Tongue (tissue), 1 donor: ENCODE measurements at regions not wholly inside any gene's neighbourhood (a gene's known extent, or its start where the extent isn't known, plus 50 kb on each side); places are given as distances from the start of the nearest gene placed in this dataset.
A peak's percentile ranks its signal among the peaks of the same experiment; 100 is the strongest.

Experiments
- DNase-seq: peaks from one replicate; pipeline ENCODE4 v3.0.0-alpha.2; 2015

DNA sequence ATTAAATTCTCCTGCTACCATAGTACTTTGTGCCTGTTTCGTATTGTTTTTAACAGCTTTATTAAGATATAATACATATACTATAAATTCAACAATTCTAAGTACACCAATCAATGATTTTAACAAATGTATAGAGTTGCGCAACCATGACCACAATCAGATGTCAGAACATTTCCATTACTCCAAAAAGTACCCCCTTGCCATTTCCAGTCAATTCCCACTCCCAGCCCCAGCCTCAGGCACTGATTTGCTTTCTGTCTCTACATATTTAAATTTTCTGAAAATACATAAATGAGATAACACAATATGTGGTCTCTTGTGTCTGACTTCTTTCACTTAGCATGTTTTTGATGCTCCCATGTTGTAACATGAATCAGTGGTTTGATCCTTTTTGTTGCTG lies 193.9 kb downstream of the FIGN start:
- no peak for DNase-seq

DNA sequence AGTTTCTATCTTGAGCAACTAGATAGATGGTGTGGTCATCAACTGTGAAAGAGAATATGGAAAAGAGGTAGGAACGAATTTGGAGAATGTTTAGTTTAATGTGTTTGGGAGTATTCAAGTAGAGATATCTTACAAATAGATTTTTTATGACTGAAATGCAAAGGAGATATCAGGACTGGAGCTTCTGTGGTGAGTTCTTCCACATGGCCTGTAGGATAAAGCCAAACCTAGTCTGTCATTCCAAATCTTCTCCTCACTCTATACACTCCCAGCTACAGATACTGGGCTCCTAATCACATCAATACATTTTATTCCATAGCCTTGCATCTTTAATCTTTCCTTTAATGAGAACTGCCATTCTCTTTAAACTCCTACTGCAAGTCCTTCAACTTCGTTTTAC lies 194.3 kb downstream of the FIGN start:
- DNase-seq = no peak

DNA sequence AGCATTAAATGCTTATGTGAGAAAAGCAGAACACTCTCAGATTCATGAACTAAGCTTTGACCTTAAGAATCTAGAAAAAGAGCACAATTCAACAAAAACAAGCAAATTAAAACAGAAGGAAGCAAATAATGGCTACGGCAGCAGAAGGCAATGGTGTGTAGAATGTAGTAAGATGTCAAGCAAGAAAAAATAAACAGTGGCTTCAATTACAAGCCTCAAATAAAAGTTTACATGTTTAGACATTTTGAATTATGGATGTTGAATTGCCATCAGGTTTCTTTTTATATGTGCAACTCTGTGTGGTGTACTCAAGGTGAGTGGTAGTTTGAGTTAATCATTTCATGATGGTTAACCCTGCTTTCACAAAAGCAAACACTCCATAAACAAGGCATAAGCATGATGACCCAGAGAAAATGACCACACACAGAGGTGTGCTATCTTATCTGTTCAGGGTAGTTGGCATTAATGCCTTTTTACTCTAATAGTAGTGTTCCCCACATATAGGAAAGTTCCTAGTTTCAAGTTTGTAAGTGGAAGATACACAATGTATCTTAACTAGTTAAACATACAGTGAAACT lies 207.1 kb downstream of the FIGN start:
- no peak for DNase-seq

DNA sequence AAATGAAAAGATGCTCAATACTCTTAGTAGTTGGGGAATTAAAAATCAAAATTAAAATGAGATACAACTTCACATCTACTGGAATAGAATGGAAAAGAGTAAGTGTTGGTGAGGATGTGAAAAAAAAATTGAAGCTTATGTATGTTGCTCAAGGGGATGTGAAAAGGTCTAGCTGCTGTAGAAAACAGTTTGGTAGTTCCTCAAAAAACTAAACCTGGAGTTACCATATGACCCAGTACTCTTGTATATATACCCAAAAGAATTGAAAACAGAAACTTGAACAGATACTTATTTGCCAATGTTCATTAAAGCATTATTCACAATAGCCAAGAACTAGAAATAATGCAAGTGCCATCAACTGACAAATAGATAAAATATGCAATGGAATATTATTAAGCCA lies 208.4 kb downstream of the FIGN start:
- no peak for DNase-seq

DNA sequence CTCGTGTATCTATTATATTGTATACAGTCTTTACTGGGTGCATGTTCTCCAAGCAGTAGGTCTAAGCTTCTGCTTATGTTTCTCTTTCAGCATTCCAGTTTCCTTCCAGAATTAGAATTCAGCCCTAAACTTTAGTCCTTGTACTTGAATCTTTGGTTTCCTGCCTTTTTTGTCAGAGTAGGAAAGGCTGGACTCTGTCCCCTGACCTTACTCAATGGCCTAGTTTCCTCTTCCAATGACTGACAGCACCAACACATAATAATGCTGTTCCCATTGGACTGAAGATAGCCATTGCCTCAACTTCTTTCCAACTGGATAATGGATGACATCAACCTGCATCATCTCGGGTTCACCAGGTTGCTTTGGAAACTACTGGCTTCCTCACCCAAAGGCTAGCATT lies 217.0 kb downstream of the FIGN start:
- no peak for DNase-seq

DNA sequence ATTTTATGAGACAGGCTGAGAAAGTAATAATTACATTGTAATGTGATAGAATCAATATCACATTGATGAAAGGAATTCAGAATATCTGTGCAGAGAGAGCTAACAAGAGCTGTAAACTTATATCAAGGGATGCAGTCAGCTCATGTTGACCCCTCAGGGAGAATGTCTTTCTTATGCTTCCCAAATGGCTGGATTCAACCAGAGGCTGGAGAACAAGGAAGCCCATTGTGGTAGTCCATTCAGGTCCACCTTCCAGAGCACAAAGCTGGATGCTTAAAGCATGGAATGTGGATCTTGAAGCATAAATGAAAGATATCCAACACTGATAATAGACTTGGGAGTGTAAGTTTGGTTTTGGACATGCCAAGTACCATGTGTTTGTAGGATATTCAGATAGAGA lies 220.0 kb downstream of the FIGN start:
- no peak for DNase-seq

DNA sequence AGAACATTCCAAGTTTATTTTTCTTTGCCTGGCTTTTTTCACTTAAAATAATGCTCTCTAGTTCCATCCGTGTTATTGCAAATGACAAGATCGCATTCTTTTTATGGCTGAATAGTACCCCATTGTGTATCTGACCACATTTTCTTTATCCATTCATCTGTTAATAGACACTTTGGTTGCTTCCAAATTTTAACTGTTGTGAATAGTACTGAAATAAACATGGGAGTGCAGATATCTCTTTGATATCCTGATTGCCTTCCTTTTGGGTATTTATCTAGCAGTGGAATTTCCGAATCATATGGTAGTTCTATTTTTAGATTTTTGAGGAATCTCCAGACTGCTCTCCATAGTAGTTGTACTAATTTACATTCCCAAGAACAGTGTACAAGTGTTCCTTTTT lies 230.5 kb downstream of the FIGN start:
- DNase-seq = no peak

DNA sequence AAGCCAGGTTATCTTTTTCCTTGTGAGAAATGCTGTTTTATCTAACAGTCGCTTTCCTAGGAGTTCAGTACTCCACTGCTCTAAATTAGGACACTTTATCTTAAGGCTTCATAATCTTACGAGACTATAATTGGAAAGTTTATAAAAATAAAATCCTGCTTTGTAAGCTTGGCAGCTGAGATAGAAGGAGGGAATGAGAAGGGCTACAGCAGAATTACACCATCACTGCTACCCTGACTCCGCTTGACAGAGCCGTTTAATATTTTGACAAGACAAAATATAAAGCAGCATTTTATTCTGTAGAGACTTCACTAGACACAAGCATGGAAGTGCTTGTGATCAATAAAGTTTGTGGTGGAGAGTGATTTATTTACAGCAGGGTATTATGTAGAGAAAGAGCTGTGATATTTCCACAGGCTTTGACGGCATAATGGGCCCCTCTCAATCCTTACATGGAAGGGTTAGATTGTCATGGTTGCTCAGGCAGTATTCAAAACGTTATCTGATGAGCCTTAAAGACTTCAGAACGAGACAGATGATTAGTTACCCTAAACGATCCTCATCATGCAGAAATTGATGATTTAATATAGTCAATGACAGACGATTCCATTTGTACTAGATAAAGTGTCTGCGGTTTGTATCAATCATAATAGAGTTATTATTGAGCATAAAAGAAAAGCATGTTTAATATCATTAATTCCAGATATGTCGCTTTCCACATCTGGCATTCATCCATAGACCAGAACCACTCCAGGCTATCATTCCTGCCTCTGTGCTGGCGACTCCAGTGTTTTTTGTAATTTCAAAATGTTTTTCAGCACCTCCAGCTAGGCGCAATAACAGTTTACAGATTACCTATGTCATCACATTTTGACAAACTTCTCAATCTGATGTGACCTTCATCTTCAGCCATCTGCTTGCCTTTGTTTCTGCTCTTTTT lies 242.2 kb downstream of the FIGN start:
- DNase-seq = no peak

DNA sequence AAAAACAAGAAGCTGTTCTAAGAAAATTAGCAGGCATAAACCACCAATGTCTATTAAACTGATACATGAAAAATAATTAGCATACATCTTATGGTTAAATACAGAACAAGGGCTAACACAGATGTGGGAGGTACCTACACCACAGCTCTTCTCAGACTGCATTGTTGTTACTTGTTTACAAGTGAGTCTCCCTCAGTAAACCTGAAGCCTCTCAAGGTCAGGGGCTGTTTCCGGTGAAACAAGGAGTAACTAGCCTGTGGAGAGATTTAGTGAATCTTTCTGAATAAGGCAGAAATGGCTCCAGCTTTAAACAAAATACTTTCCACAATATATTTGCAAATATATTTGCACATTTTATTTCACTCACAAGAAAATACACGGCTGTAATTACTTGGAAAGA lies 244.0 kb downstream of the FIGN start:
- no peak for DNase-seq

DNA sequence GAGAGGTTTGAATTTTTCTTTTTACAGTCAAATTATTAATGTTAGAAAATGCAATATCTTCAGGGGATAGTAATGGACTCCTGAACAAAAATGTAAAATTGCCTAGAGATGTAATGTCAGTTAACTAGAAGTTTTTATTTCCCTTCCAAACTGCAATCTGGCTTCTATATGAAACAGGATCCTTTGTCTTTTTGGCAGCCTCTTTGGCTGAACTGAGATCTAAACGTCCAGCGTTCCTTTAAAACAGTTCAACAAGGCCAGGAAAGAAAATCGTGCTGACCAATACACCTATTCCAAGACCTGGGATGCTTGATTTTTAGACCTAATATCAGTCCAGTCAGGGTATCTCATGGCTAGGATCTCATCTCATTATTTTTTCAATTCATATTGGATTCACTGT lies 245.5 kb downstream of the FIGN start:
- peak; percentile 16 for DNase-seq

DNA sequence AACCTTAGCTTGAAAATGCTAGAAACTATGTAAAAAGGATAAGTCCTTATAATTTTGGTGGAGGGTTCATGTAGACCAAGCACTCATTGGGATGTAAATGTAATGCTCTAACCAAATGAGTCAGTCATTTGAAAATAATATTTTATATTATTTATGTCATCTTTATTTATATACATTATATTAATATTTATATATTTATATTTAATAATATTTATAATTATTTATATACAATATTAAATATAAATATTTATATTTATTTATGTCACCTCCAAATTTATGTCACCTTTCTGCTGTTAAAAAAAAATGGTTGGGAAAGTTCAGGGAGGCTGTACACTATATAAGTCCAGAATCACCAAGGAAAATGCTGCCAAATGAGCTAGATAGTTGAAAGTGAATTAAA lies 254.3 kb downstream of the FIGN start:
- no peak for DNase-seq

DNA sequence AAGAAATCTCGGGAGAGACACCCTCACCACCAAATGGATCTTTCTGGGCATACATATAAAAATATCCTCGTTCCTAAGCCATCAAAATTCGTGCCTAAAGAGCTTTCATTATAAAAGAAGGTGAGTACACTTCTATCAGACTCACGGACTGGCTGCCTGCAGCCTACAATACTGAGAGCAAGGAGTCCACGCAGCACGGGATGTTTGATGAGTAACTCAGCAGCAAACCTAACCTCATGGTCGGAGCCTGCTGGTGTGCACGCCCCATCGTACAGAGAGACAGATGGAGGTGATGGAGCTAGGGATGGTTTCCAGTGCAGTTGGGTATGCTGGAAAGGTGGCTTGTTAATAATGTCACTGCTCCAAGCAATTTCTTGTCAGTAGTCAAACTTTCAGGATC lies 256.2 kb downstream of the FIGN start:
- DNase-seq = no peak

DNA sequence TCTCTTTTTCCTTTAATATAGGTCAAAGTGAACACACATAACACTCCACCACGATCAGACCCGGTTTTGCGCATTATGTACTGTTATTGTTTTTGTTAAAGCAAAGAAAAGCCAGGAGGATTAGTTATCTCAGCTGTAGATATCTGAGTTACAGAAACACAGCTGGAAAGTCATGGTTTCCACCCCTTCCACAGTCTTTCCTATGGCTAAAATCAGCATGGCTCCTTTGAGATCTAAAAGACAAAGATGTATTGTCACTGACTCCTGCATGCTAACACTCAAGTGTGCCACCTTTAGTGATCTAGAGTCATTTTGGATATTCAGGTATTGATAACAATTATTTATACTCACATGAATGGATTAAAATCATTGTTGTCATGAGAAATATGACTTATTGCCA lies 260.0 kb downstream of the FIGN start:
- DNase-seq = no peak

DNA sequence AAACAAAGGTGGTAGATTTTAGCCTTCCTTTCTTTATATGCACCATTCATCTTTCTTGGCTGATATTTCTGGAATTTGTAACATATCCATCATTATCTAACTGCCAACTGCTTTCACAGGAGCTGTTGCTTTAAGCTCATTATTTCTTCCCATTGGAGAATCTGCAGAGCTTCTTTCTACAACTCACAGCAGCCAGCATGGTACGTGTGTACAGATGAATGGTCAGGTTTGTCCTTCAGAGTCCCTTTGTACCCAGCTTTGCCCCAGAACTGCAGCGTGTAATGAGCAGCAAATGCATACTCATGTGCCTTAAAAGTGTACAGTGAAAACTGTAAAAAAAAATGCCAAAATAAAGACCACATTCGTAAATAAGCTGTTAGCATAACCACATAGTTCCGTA lies 260.9 kb downstream of the FIGN start:
- no peak for DNase-seq

DNA sequence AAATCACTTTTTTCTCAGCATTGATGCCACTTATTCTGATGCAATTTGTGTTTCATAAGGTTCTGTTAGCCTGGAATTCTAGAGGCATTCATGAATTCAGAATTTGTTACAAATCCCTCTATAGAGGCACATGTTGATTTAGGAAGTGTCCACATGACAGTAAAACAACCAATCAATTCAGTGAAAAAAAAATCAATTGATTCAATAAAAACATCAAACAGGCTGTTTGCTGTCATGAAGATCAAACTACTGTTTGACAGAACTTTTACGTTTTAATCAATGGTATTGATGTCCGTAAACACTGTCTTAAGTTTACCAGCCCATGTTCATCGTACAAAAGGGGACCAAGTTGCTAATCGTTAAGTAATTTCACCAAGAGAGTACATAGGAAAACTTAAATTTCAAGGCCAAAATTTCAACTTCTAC lies 261.5 kb downstream of the FIGN start:
- DNase-seq = no peak

DNA sequence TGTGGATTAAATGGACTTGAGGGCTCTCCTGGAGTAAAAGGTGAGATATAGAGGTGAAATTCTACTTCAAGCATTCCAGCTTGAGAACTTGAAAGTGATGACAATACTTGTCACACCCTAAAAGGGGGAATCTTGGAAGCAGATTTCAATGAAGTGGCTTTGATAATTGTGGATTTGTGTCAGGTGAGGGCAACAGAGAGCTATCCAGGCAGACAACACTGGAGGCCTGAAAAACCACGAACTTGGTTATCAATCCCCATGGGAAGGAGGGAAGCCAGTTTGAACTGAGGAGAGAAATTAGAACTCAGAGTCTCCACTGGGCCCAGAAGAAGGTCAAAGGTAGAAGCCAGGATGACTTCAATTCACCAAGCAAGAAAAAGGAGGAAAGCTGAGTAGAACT lies 263.9 kb downstream of the FIGN start:
- no peak for DNase-seq

DNA sequence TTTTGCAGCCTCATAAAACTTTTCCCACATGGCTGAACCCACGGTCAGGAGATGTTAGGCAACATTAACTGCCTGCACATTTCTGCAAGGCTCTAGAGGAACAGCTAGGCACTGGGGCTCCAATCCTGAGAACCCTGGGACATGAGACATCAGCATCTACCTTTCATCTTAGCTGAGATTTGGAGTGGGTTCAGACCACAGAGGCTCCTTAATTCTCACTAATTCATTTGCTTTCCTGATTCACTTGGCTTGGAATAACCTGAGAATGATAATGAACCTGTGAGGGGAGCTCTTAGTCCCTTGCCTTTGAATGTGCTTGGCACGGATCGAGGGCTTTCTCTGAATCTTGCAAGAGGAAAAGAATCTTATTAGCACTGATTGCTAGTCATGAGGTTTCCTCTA lies 266.2 kb downstream of the FIGN start:
- peak; percentile 43 for DNase-seq

DNA sequence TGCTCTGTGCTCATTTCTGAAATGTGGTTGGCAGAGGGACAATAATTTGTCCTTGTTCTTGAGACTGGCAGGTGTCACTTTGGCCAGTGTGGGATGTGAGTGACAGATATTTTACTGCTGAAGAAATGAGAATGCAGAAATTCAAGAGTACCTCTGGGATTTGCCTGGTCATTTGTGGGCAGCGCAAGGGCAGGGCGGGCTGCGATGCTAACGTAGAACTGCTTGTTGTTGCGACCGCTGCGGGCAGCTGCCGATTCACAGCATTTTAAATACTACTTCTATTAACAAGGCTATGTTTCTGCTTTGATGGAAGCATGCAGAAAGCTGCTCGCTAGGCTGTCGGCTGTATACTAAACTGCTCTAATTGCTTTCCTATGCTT lies 268.6 kb downstream of the FIGN start:
- DNase-seq = peak; percentile 16

DNA sequence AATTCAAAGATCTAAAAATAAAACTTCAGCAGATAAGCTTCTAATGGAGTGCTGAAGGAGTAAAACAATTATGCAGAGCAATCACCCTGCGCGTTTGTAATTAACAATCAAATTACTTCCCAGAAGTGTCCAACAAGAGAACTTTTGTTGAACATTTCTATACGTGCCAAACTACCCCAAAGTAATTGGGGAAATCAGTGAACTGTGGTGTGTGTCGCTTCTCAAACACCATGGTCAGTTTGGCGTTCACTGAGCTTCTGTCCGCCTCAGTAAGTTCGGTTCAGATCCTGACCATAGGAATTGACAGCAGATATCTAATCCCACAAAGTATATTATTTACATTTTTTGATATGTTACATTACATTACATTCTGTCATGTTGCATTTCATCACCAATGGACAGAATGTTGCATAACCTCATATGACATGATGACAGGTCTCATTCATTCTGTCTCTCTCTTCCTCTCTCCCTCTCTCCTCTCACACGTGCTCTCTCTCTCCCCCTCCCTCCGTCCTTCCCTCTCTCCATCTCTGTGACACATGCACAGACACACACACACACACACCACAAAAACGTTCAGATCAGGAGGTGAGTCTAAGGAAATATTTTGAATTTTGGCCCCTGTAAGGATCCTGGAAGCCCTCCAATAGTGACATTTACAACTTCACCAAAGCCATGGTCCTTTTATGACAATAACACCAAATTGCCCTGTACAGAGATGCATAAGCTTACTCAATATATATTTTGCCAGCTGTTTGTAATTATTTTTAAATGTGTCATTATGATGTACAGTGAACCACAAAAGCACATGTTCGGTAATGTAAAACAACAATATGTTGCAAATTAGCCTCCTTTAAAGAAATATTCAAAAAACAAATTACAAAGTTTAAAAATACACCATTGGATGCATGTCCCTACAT lies 269.2 kb downstream of the FIGN start:
- peak; percentile 9 for DNase-seq

DNA sequence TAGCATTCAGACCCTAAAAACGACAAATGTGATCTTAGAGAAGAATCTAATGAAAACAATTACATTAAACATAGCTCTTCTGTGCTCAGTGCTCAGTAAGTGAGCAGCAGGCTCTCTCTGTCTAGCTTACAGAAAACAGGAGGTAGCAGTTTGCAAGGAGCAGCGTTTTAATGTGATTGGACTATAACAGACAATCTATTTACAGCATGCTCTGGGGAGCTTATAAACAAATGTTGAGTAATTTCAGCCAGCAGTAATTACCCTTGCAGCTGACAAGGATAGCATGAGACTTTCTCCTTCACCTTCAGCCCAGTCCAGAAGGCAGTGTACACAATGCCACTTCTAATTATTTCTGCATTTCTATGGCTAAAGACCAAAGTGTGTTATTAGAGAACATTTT lies 270.4 kb downstream of the FIGN start:
- DNase-seq = peak; percentile 59

DNA sequence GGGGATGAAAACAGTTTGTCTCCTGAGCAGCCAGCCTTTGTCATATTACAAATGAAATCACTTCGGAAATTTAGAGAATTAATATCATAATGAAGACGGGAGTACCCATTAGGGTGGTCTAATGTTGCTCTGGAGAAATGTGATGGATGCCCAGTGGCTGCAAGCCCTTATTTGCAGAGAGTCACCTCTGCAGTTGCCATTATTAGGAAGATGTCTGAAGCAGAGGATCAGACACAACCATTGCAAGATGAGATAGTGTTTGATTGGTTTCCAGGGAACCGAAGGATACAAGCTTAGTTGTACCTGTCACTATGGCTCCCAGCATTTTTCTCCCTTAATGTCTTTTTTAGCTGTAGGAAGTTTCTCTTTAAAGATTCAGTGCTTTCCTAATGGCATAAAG lies 272.4 kb downstream of the FIGN start:
- no peak for DNase-seq

DNA sequence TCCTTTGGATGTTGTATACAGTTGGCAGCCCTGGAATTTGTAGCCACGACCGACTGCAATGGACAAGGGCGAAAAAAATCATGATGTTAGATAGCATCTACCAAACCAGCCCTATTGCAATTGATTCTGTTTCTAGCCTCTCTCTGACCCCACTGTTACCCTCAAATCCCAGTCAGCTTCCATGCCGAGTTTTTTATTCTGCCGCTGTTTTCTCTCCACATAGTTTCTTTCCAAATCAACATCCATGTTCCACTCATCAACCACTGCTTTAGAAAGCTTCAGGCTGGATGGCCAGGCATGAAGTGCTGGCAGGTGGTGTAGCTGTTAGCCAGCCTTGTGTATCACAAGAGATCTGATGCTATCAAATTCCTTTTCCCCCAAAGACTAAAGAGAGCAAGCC lies 272.8 kb downstream of the FIGN start:
- DNase-seq = no peak

DNA sequence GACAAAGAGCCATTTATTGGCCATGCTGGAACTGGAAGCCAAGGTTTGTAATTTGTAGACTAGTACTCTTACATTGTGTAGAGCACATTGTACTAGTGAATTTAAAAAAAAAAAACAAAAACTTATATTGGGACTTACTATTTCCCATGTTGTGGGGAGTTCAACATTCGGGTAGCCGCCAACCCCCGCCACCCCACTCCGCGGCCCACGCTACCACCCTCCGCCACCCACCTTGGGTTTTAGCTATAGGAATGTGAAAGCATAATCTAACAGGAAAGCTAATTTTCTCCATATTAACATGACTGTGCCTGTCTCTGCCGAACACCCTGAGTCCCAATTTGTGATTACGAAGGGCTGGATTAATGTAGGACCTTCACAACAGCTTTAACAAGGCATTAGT lies 275.8 kb downstream of the FIGN start:
- no peak for DNase-seq
